B cell (primary cell): ENCODE measurements at regions not wholly inside any gene's neighbourhood (a gene's known extent, or its start where the extent isn't known, plus 50 kb on each side); places are given as distances from the start of the nearest gene placed in this dataset.

Experiments
- CTCF ChIP-seq: fragments of 200-600 bp; IDR thresholded peaks from one replicate; pipeline ENCODE4 v1.8.0; 2022; ENCODE audit warnings: antibody characterized with exemption, mild to moderate bottlenecking
- EZH2 ChIP-seq: IDR thresholded peaks from 2 replicates; pipeline ENCODE4 v1.6.1; 2012; ENCODE audit warnings: borderline replicate concordance, low read depth, mild to moderate bottlenecking, moderate library complexity, low read length; ENCODE audit not compliant: insufficient read depth, poor library complexity, severe bottlenecking

DNA sequence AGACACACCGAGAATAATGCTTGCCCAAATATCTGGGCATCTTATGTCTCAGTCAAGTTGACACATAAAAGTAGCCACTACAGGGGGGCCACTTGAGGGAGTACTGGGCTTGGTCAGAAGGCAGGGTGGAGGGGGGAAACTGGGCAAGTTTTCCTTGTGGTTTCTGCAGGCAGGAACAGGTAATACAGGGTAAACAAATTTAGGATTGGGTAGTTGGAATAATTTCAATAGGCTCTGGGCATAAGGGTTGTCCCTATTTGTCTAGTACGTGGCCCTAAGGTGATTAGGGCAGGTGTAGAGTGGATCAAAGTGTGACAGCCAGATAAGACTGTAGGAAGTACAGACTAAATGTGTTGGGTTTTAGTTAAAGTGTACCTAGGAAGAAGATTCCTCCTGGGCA, 353.1 kb downstream of the TLE4 start:
- TF ChIP-seq CTCF (no peak), EZH2 (no peak)
